ENCODE measurements at regions not wholly inside any gene's neighbourhood (a gene's known extent, or its start where the extent isn't known, plus 50 kb on each side); places are given as distances from the start of the nearest gene placed in this dataset.
A peak's percentile ranks its signal among the peaks of the same experiment; 100 is the strongest.

GRCh38 chr6:26251354-26252076, 113.5 kb upstream of the BTN3A2 start:
- H3K4me1 ChIP-seq (ENCODE audit: control insufficient read depth in 2 of 2, insufficient read depth in 2 of 2, low read length in 2 of 2), result peaks cover 8 to 16% of the 10 kb centered on the region in 2 donors
- H3K4me3 Mint-ChIP-seq, result peak overlapping the region; percentile 97
- peak overlapping the region; percentile 85 for H3K9ac ChIP-seq (ENCODE audit: low read length)

More at GRCh38 chr6:26251354-26252076, 113.5 kb upstream of the BTN3A2 start:
- Histone ChIP-seq H3K36me3 (replicated peaks in 1 of 2; ENCODE audit: control extremely low read depth in 1 of 2, control insufficient read depth in 1 of 2, extremely low read depth in 1 of 2, insufficient read depth in 2 of 2, low read length in 1 of 2) (no peaks in the 10 kb centered on the region), H4K20me1 (ENCODE audit: control insufficient read depth, insufficient read depth, low read length, poor library complexity, severe bottlenecking) (no peaks in the 10 kb centered on the region), H2AFZ (ENCODE audit: insufficient read depth, low read depth, low read length, poor library complexity, severe bottlenecking) (peak overlapping the region; percentile 64), H3K79me2 (ENCODE audit: control insufficient read depth, insufficient read depth, low read length) (peaks cover 6% of the 10 kb centered on the region), H3K27ac (ENCODE audit: low read length in 2 of 2) (peak overlapping the region; percentile 34 to 64), H3K4me2 (replicated peaks; ENCODE audit: low read depth, low read length, poor library complexity, severe bottlenecking) (peak overlapping the region; percentile 96), H3K9me3 (ENCODE audit: control extremely low read depth in 1 of 3, control insufficient read depth in 2 of 3, insufficient read depth in 1 of 3, low read length in 2 of 3) (peaks cover 0 to 6% (median 0%) of the 10 kb centered on the region in 3 donors), H3K4me3 (ENCODE audit: control extremely low read depth in 1 of 5, extremely low read depth in 1 of 5, insufficient read depth in 1 of 5, low read depth in 2 of 5, low read length in 4 of 5) (peak overlapping the region; percentile 68 to 90 (median 83)), H3K27me3 (replicated peaks in 1 of 4; ENCODE audit: control extremely low read depth in 1 of 4, control insufficient read depth in 3 of 4, insufficient read depth in 4 of 4, low read length in 3 of 4) (no peaks in the 10 kb centered on the region)
- TF ChIP-seq EZH2 (IDR thresholded peaks at IDR 0.05; ENCODE audit: borderline replicate concordance, insufficient read depth, low read depth, low read length, poor library complexity, severe bottlenecking) (no peak), CTCF (IDR thresholded peaks at IDR 0.05) (no peak)
- ChIA-PET CTCF (interaction anchor here (0.6 to 3.2 kb wide), 20 partner anchors 9 to 895 kb away, joined by 3 to 27 read pairs (median 5); a partner anchor contains a TSS), POLR2A (interaction anchor here (0.6 to 3.3 kb wide), 18 partner anchors 10 to 1587 kb away, joined by 3 to 50 read pairs (median 11); a partner anchor contains a TSS)
- DNase-seq (peak; percentile 84), ATAC-seq (ENCODE audit: low read depth) (peak; percentile 57)
- peaks cover 43% of the 10 kb centered on the region for H3K4me1 Mint-ChIP-seq
- H3K27me3 Mint-ChIP-seq, result no peaks in the 10 kb centered on the region
- intact Hi-C loops (cut with micrococcal nuclease), result loop anchor here (1.0 to 2.0 kb wide), 4 partner anchors 11 to 47 kb away; a partner anchor contains a TSS
- H3K27ac Mint-ChIP-seq, result peak overlapping the region; percentile 94
- H3K9me3 Mint-ChIP-seq (ENCODE audit: insufficient read depth), result peaks cover 4% of the 10 kb centered on the region
- WGBS (ENCODE audit: insufficient coverage), result under 1% methylated on average over 29 of the region's 32 CpGs

All from B cell (primary cell).